Neural cell (in vitro differentiated cells): ENCODE measurements at regions not wholly inside any gene's neighbourhood (a gene's known extent, or its start where the extent isn't known, plus 50 kb on each side); places are given as distances from the start of the nearest gene placed in this dataset.

Experiments used
- H2AFZ ChIP-seq: fragments of 200-600, 300-800 bp; sonication (generic), shearing (Covaris generic); 2 replicates; pipeline ENCODE4 v1.6.0; 2014; ENCODE audit warnings: low read depth, mild to moderate bottlenecking, antibody characterized with exemption, low read length, moderate library complexity
- H3F3A ChIP-seq: fragments of 200-600 bp; shearing (Covaris generic); 2 replicates; pipeline ENCODE4 v1.6.1; 2016; ENCODE audit warnings: mild to moderate bottlenecking, moderate library complexity, mixed read lengths, antibody characterized with exemption, low read length; ENCODE audit not compliant: insufficient read depth, poor library complexity, severe bottlenecking
- H3K27ac ChIP-seq: fragments of 200-600, 300-800 bp; sonication (generic), shearing (Covaris generic); 2 replicates; pipeline ENCODE4 v1.5.1; 2014; ENCODE audit warnings: mild to moderate bottlenecking, low read length, moderate library complexity
- H3K27me3 ChIP-seq: fragments of 300-800, 200-600 bp; sonication (generic), shearing (Covaris generic); 2 replicates; pipeline ENCODE4 v1.6.0; 2014; ENCODE audit warnings: mild to moderate bottlenecking, low read depth, low read length, moderate library complexity; ENCODE audit not compliant: insufficient read depth
- H3K36me3 ChIP-seq: fragments of 300-800, 200-600 bp; sonication (generic), shearing (Covaris generic); 2 replicates; pipeline ENCODE4 v1.5.1; 2014; ENCODE audit warnings: mild to moderate bottlenecking, antibody characterized with exemption, low read length, moderate library complexity; ENCODE audit not compliant: insufficient read depth
- H3K4me2 ChIP-seq: fragments of 300-800, 200-600 bp; sonication (generic), shearing (Covaris generic); 2 replicates; pipeline ENCODE4 v1.6.0; 2014; ENCODE audit warnings: mild to moderate bottlenecking, low read length
- H3K4me3 ChIP-seq: fragments of 300-800, 200-600 bp; sonication (generic), shearing (Covaris generic); 2 replicates; pipeline ENCODE4 v1.5.1; 2014; ENCODE audit warnings: mild to moderate bottlenecking, low read length, moderate library complexity
- H3K79me2 ChIP-seq: fragments of 200-600 bp; shearing (Covaris generic); replicated peaks from 2 replicates; pipeline ENCODE4 v1.6.0; 2014; ENCODE audit warnings: mild to moderate bottlenecking, low read length, moderate library complexity; ENCODE audit not compliant: insufficient read depth
- H3K9ac ChIP-seq: fragments of 300-800, 200-600 bp; sonication (generic), shearing (Covaris generic); 2 replicates; pipeline ENCODE4 v1.6.1; 2016; ENCODE audit warnings: mild to moderate bottlenecking, low read length, mixed read lengths
- H3K9me2 ChIP-seq: fragments of 200-600 bp; shearing (Covaris generic); 2 replicates; pipeline ENCODE4 v1.6.1; 2016; ENCODE audit warnings: mild to moderate bottlenecking, low read length, mixed read lengths; ENCODE audit not compliant: insufficient read depth
- H3K9me3 ChIP-seq: fragments of 200-600, 300-800 bp; sonication (generic), shearing (Covaris generic); 2 replicates; pipeline ENCODE4 v1.6.1; 2016; ENCODE audit warnings: mild to moderate bottlenecking, mixed run types, low read length, moderate library complexity, mixed read lengths
- H4K20me1 ChIP-seq: fragments of 200-600 bp; shearing (Covaris generic); 2 replicates; pipeline ENCODE4 v1.6.1; 2016; ENCODE audit warnings: mild to moderate bottlenecking, mixed run types; ENCODE audit not compliant: insufficient read depth
- EP300 ChIP-seq: fragments of 450-650 bp; conservative IDR thresholded peaks from 2 replicates; pipeline ENCODE4 v1.6.1; 2014; ENCODE audit warnings: antibody characterized with exemption, mild to moderate bottlenecking, moderate library complexity; ENCODE audit not compliant: poor library complexity, severe bottlenecking
- EZH2 ChIP-seq: fragments of 200-600, 300-800 bp; shearing (Covaris generic), sonication (generic); IDR thresholded peaks from 2 replicates; pipeline ENCODE4 v1.6.1; 2014; ENCODE audit warnings: antibody characterized with exemption, low read length, borderline replicate concordance, mild to moderate bottlenecking; ENCODE audit not compliant: insufficient read depth, poor library complexity, severe bottlenecking
- MXI1 ChIP-seq: fragments of 450-650 bp; conservative IDR thresholded peaks from 2 replicates; pipeline ENCODE4 v1.6.1; 2014; ENCODE audit warnings: antibody characterized with exemption, mild to moderate bottlenecking; ENCODE audit not compliant: poor library complexity, severe bottlenecking
- POLR2AphosphoS5 ChIP-seq: IDR thresholded peaks from 2 replicates; pipeline ENCODE4 v1.6.1; 2012
- RAD21 ChIP-seq: fragments of 450-650 bp; conservative IDR thresholded peaks from 2 replicates; pipeline ENCODE4 v1.6.1; 2014; ENCODE audit warnings: antibody characterized with exemption, mild to moderate bottlenecking, moderate library complexity
- SMC3 ChIP-seq: fragments of 450-650 bp; conservative IDR thresholded peaks from 2 replicates; pipeline ENCODE4 v1.6.1; 2014; ENCODE audit warnings: antibody characterized with exemption, mild to moderate bottlenecking, moderate library complexity; ENCODE audit not compliant: poor library complexity
- TAF1 ChIP-seq: IDR thresholded peaks from 2 replicates; pipeline ENCODE4 v1.6.1; 2012; ENCODE audit warnings: low read depth
- TF ChIP-seq, protein P1 (sequence below): IDR thresholded peaks from 2 replicates; pipeline ENCODE4 v1.6.1; 2012; ENCODE audit warnings: borderline replicate concordance
- TF ChIP-seq, protein P2 (sequence below): fragments of 450-650 bp; IDR thresholded peaks from 2 replicates; pipeline ENCODE4 v1.5.1; 2014; ENCODE audit warnings: antibody characterized with exemption, mild to moderate bottlenecking, moderate library complexity; ENCODE audit not compliant: poor library complexity, severe bottlenecking

DNA sequence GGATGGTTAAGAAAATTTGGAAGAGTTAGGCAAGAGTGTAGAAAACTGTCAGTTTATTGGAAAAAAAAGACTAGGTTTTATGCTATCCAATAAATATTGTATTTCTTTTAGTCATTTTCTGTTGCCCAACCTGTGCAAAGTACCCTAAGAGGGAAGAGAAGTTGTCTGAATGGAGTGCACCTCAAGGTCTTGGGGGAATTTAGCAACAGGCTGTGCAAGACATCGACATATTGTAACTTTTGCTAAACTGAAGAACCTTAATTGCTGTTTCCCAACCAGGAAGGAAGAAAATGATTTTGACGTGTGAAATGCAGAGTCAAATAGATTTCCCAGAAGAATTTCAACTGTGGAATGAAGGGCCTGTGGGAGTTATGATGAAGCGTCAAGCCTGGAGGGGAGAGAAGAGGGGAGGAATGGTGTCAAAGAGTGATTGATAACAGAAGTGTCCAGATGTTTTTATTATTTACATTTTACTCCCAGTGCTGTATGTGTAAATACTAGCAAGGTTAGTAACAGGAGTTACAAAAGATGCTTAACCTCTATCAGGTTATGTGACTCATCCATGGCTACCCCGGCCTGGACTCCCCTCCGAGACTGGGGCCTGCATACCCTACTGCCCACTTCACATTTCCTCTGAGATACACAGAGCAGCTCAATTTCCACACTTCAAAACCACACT, 246.8 kb downstream of the MYLK4 start:
- Histone ChIP-seq H4K20me1 (no peaks in the 10 kb centered on the region), H3K79me2 (no peaks in the 10 kb centered on the region)
- TF ChIP-seq TAF1 (no peak), SMC3 (no peak)

DNA sequence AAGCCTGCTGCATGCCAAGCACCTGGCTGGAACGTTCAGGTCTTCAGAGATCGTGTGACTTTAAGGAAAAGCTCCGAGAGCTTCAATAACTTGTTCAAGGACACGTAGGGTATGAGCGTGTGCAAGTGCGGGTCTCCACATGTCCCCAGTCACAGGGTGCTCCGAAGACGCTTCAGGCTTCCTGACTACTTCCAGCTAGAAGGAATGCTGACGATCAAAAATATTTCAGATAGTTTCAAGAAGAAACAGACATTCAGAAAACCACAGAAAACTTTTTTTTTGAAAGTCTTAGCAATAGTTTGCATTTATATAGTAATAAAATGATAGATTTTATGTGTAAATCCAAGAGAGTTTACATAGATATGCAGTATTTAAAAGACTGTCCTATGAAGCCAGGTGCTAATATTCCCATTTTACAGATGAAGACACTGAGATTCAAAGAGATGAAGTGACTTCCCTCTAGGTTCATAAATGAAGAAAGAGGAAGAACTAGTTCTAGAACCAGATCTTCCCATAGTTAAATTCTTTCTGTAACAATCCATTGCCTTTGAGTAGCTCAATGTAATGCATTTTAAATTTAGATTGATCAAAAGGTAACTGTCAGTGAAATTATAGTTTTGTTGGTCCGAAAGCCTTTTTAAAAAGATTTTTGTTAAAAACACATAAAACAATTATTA, 247.6 kb downstream of the MYLK4 start:
- Histone ChIP-seq H2AFZ (no peak overlapping the region), H3K4me2 (no peak overlapping the region), H3K9me2 (no peaks in the 10 kb centered on the region), H3F3A (no peaks in the 10 kb centered on the region), H3K27me3 (no peaks in the 10 kb centered on the region), H3K4me3 (no peak overlapping the region), H3K36me3 (no peaks in the 10 kb centered on the region), H3K9ac (no peak overlapping the region), H3K79me2 (no peaks in the 10 kb centered on the region), H4K20me1 (no peaks in the 10 kb centered on the region), H3K9me3 (no peaks in the 10 kb centered on the region), H3K27ac (no peak overlapping the region)
- TF ChIP-seq SMC3 (no peak), EP300 (no peak), EZH2 (no peak), POLR2AphosphoS5 (no peak), TAF1 (no peak), RAD21 (no peak), MXI1 (no peak)
- TF ChIP-seq, protein P1, sequence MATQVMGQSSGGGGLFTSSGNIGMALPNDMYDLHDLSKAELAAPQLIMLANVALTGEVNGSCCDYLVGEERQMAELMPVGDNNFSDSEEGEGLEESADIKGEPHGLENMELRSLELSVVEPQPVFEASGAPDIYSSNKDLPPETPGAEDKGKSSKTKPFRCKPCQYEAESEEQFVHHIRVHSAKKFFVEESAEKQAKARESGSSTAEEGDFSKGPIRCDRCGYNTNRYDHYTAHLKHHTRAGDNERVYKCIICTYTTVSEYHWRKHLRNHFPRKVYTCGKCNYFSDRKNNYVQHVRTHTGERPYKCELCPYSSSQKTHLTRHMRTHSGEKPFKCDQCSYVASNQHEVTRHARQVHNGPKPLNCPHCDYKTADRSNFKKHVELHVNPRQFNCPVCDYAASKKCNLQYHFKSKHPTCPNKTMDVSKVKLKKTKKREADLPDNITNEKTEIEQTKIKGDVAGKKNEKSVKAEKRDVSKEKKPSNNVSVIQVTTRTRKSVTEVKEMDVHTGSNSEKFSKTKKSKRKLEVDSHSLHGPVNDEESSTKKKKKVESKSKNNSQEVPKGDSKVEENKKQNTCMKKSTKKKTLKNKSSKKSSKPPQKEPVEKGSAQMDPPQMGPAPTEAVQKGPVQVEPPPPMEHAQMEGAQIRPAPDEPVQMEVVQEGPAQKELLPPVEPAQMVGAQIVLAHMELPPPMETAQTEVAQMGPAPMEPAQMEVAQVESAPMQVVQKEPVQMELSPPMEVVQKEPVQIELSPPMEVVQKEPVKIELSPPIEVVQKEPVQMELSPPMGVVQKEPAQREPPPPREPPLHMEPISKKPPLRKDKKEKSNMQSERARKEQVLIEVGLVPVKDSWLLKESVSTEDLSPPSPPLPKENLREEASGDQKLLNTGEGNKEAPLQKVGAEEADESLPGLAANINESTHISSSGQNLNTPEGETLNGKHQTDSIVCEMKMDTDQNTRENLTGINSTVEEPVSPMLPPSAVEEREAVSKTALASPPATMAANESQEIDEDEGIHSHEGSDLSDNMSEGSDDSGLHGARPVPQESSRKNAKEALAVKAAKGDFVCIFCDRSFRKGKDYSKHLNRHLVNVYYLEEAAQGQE = no peak
- TF ChIP-seq, protein P2, sequence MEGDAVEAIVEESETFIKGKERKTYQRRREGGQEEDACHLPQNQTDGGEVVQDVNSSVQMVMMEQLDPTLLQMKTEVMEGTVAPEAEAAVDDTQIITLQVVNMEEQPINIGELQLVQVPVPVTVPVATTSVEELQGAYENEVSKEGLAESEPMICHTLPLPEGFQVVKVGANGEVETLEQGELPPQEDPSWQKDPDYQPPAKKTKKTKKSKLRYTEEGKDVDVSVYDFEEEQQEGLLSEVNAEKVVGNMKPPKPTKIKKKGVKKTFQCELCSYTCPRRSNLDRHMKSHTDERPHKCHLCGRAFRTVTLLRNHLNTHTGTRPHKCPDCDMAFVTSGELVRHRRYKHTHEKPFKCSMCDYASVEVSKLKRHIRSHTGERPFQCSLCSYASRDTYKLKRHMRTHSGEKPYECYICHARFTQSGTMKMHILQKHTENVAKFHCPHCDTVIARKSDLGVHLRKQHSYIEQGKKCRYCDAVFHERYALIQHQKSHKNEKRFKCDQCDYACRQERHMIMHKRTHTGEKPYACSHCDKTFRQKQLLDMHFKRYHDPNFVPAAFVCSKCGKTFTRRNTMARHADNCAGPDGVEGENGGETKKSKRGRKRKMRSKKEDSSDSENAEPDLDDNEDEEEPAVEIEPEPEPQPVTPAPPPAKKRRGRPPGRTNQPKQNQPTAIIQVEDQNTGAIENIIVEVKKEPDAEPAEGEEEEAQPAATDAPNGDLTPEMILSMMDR = no peak

More for the DNA sequence above, 246.8 kb downstream of the MYLK4 start:
- Histone ChIP-seq H3K4me2 (no peak overlapping the region), H2AFZ (no peak overlapping the region), H3F3A (no peaks in the 10 kb centered on the region), H3K4me3 (no peak overlapping the region), H3K9me2 (no peaks in the 10 kb centered on the region), H3K27me3 (no peaks in the 10 kb centered on the region), H3K9ac (no peak overlapping the region), H3K27ac (no peak overlapping the region), H3K9me3 (no peaks in the 10 kb centered on the region), H3K36me3 (no peaks in the 10 kb centered on the region)
